ENCODE measurements at regions not wholly inside any gene's neighbourhood (a gene's known extent, or its start where the extent isn't known, plus 50 kb on each side); places are given as distances from the start of the nearest gene placed in this dataset.
"Not testable (repeated sequence)": the region's sequence is repeated elsewhere in the genome, so short reads cannot be mapped to it uniquely, and the experiment has no call there.

DNA sequence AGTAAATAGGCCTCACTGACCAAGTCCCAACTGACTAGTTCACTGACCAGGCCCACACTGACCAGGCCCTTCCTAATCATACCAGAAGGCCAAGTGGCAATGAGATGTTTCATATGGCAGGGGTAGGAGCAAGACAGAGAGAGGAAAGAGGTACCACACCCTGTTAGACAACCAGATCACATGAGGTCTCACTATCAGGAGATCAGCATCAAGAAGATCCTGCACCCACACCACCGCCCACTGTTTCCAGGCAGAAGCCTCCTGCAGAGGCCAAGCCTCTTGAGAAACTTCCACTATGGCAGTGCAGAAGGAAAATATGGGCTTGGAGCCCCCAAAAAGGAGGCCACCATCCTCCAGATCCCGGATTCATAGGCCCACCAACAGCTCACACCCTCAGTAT, 317.8 kb downstream of the FOXD4L4 start:
- TF ChIP-seq, protein P1, sequence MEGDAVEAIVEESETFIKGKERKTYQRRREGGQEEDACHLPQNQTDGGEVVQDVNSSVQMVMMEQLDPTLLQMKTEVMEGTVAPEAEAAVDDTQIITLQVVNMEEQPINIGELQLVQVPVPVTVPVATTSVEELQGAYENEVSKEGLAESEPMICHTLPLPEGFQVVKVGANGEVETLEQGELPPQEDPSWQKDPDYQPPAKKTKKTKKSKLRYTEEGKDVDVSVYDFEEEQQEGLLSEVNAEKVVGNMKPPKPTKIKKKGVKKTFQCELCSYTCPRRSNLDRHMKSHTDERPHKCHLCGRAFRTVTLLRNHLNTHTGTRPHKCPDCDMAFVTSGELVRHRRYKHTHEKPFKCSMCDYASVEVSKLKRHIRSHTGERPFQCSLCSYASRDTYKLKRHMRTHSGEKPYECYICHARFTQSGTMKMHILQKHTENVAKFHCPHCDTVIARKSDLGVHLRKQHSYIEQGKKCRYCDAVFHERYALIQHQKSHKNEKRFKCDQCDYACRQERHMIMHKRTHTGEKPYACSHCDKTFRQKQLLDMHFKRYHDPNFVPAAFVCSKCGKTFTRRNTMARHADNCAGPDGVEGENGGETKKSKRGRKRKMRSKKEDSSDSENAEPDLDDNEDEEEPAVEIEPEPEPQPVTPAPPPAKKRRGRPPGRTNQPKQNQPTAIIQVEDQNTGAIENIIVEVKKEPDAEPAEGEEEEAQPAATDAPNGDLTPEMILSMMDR (IDR thresholded peaks at IDR 0.05) = not testable (repeated sequence)
- TF ChIP-seq EP300, POLR2A (IDR thresholded peaks at IDR 0.05): not testable (repeated sequence)

Data from sigmoid colon (tissue), 4 donors.